HG02840 (cell line): ENCODE measurements at regions not wholly inside any gene's neighbourhood (a gene's known extent, or its start where the extent isn't known, plus 50 kb on each side); places are given as distances from the start of the nearest gene placed in this dataset.
"Not testable (repeated sequence)": the region's sequence is repeated elsewhere in the genome, so short reads cannot be mapped to it uniquely, and the experiment has no call there.

Experiments used
- ATAC-seq: cut with Tn5 transposase; IDR thresholded peaks from one replicate; pipeline ENCODE4 v1.9.1; 2021; ENCODE audit warnings: mild to moderate bottlenecking, moderate library complexity, moderate number of reproducible peaks; ENCODE audit not compliant: unreplicated experiment, low FRiP score

DNA sequence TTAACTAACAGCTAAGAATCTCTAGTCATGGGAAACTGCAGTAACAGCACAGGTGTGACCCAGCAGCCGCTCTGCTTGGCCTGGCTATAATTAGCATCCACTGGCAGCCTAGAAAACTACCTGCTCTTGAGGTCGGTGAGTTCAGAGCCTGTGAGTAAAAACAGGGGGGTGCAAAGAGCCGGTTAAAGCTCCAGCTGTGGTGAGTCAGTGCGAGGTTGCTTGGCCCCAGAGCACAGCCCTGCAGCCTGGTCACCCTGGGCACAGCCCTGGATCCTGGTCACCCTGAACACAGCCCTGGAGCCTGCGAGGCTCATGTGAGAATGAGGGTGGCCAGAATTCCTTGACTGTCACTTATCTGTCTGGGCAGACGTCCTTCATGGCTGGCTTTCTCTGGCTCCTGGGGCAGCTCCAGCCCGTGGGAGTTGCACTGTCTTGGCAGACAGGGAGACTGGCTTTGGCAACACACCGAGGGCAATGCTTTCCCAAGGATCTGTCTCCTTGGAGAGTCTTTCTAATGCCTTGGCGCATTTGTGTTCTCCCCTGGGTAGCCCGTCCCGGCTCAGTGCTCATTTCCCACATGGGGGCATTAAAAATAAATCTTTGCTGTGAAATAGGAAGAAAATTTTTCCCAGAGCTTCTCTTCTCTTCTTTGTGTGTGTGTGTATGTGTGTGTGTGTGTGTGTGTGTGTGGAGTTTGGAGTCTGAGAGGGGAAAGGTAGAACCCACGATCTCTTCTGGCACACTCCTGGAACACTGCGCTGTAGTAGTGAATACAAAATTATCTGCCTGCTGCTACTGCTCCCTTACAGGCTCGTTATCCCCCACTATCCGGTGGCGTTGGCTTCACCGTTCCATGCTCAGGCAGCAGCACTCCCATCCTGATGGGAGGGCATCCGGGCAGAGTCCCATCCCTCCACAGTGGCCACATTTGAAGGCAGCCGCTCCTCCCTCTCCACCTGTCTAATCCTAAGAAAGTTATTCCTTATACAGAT, 250.2 kb upstream of the MEX3C start:
- ATAC-seq = no peak

- no peak for ATAC-seq
Observed at GRCh38 chr18:51448949-51449348, 251.5 kb upstream of the MEX3C start.

- no peak for ATAC-seq
Observed at GRCh38 chr18:51453594-51453993, 256.1 kb upstream of the MEX3C start.

DNA sequence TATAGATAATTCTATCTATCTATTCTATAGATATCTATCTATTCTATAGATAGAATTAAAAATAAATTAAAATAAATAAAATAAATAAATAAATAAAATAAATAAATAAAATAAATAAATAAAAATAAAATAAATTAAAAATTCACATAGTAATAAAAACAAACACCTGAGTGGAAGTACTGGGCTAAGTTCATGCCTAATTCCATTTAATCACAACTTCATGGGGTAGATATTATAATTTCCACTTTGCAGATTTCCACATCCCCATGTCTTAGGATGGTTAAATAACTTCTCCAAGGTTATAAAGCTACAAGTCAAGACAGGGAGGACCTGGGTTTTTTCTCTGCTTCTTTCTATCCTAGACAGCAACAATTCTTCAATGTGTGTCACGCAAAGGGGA, 261.4 kb upstream of the MEX3C start:
- ATAC-seq = no peak

GRCh38 chr18:51461956-51462355, 264.5 kb upstream of the MEX3C start:
- no peak for ATAC-seq

DNA sequence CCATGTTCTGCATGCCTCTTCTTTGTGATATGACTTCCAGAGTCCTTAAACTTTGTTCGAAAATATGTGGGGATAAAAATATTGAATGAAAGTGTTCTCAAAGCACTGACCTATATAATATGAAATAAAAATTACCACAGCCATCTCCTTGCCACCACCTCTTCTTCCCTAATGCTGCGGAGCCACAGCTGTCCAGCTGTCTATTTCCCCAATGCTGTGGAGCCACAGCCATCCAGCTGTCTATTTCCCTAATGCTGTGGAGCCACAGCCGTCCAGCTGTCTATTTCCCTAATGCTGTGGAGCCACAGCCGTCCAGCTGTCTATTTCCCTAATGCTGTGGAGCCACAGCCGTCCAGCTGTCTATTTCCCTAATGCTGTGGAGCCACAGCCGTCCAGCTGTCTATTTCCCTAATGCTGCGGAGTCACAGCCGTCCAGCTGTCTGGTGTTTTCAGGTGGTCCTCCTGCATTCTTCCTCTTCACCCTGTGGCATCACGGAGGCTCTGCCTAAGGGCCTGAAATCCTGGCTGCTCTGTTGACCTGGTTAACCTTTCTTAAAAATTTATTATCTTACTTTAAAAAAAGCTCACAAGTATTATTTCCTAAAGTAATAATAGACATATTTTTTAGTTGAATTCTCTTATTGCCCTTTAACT, 266.1 kb upstream of the MEX3C start:
- ATAC-seq = no peak

DNA sequence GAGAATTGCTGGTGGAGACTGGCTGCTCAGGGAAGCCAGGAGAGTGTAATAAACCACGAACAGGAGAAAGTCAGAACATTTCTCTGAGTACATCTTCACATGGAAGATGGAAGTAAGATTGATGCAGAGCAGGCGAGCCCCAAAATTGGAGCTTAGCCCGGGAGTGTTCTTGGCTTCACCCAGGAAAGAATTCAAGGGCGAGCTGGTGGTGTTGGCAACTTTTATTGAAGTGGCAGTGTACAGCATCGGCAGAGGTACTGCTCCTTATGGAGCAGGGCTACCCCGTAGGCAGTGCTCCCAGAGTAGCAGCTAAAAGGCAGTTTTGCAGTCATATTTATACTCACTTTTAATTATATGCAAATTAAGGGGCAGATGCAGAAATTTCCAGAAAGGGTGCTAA, 281.4 kb upstream of the MEX3C start:
- ATAC-seq = no peak

DNA sequence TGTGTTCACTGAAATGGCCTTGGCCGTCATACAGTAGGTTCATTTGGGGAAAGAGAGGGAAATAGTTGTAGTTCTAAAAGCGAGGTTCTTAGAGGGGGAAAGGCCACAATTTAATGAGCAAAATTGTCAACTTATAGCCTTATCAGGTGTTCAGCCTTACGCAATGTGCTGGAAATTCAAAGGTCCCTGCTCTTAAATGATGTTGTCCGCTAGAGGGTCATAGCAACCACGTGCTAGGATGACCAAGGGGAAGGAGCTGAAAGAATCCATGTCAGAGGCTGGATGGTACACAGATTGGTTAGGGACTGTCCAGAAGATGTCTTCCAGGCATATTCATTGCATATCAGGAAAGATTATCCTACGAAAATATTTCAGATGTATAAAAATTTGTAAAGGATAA, 282.3 kb upstream of the MEX3C start:
- ATAC-seq = no peak

- no peak for ATAC-seq
Observed at GRCh38 chr18:51480407-51481261, 283.2 kb upstream of the MEX3C start.

- no peak for ATAC-seq
Observed at GRCh38 chr18:51486735-51487366, 289.4 kb upstream of the MEX3C start.

DNA sequence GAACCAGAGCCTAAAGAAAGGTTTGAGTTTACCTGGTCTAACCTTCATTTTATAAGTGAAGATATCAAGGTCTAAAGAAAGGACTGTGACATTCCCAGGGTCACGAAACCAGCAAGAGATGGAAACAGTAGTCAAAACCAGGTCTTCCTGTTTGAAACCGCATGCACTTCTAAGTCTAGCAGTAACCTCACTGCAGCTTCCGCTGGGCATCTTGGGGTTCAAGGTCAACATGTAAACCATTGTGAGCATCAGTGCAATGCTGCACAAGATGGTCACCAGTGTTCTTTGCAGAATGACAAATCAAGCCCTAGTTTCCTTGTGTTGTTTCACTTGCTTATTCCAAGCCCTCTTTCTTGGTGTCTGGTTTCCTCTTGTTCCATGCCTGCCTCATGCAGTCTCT, 292.9 kb upstream of the MEX3C start:
- ATAC-seq = no peak

DNA sequence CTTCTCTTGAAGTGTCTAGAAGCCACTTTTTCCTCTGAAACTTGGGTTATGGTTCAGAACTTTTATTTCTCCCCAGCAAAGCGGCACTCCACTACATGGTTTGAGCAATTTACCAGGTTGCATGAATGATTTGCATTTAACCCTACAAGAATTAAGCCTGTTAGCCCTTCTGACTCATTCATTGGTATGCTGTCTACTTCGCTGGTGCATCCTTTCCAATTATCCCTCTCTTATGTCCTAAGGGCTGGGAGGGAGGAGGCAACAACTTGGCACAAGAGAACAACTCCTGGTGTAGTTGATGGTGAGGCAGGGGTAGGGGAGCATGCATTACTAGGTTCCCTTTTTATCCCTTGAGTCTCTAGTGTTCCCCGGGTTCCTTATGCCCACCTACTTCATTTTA, 293.4 kb upstream of the MEX3C start:
- ATAC-seq = no peak

GRCh38 chr18:51491678-51492372, 294.3 kb upstream of the MEX3C start:
- ATAC-seq = no peak

DNA sequence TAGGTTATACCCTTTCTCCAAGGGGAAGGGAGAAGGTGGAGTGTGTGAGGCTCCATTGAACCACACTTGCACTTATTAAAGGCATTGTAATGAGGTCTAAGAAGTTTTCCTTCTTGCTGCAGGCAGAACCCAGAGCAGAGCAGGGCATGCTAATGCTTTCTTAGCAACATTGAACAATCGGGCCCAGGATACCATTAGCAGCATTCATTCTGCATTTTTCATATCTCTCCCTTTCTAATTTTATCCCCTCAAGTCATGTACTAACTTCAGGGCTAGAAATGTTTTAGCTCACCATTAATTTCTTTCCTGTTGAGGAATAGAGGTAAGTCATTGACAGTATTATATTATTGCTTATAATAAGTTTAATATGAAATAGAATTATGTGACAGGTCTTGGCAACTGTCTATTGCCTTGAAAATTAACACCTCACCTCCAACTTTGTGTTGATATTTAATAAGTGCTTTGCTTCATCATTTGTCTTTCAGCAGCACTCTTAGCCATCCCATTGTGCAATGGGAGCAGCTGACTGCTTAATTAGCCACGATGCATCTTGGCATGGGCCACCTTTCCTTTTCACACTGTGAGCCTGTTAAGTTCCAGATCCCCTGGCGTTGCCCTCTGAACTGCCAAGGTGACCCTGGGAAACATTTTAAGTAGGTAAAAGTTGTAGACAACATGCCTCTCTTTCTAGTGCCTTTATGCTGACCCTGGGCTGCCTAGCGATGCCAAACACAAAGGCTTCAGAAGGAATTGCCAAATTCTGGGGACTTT, 300.8 kb upstream of the MEX3C start:
- no peak for ATAC-seq

- ATAC-seq = no peak
Observed at GRCh38 chr18:51503351-51503750, 305.9 kb upstream of the MEX3C start.

DNA sequence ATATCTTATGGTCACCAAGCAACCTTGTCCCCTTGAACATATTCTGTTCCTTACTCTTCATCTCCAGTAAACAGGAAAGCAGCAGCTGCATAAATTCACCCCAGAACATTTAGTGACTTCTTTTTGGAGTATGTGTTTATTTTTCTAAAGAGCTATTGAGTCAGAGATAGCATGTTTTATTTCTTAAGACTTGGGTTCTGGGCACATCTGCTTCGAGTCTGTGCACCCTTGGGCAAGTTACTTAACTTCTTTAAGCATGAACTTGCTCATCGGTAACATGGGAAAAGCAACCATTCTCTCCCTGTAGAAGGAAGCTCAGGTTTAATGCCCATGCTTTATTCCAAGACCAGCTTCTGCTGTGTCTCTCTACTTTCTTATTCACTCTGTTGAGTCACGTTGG, 309.3 kb upstream of the MEX3C start:
- ATAC-seq = no peak

GRCh38 chr18:51508410-51508809, 310.9 kb upstream of the MEX3C start:
- ATAC-seq = not testable (repeated sequence)

DNA sequence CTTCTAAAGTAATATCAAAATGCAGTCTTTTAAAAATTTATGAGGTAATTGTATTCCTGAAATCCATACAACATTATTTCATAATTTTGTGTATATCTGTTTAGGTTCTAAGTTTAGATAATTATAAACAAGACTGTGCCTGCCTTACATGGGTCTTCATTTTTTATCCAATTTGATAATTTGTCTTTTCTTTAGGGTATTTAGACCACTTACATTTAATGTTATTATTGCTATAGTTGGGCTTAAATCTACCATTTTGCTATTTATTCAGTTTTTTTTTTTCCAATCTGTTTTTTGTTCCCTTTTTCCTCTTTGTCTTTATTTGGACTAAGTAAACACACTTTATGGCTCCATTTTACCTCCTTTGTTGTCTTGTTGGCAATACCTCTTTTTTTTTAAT, 312.5 kb upstream of the MEX3C start:
- ATAC-seq = no peak

GRCh38 chr18:51513517-51513916, 316.0 kb upstream of the MEX3C start:
- no peak for ATAC-seq
